IMR-90 (cell line): ENCODE measurements at regions not wholly inside any gene's neighbourhood (a gene's known extent, or its start where the extent isn't known, plus 50 kb on each side); places are given as distances from the start of the nearest gene placed in this dataset.

Experiments used
- BHLHE40 ChIP-seq: fragments of 150-350 bp; IDR thresholded peaks from 2 replicates; pipeline ENCODE4 v1.6.1; 2016; ENCODE audit warnings: mild to moderate bottlenecking, low read depth, low read length
- CTCF ChIP-seq: conservative IDR thresholded peaks from 2 replicates; pipeline ENCODE4 v1.5.1; 2012; ENCODE audit warnings: mild to moderate bottlenecking, low read depth, low read length, improper control_type of control experiment
- FOS ChIP-seq: fragments of 150-350 bp; IDR thresholded peaks from 2 replicates; pipeline ENCODE4 v1.6.1; 2016; ENCODE audit warnings: low read depth, low read length
- NFE2L2 ChIP-seq: fragments of 150-350 bp; IDR thresholded peaks from 2 replicates; pipeline ENCODE4 v1.6.1; 2016; ENCODE audit warnings: low read depth, mild to moderate bottlenecking, low read length
- POLR2A ChIP-seq: IDR thresholded peaks from 2 replicates; pipeline ENCODE4 v1.6.1; 2012; ENCODE audit warnings: mild to moderate bottlenecking, low read depth, low read length
- RCOR1 ChIP-seq: IDR thresholded peaks from 2 replicates; pipeline ENCODE4 v1.6.1; 2012; ENCODE audit warnings: mild to moderate bottlenecking, low read length, improper control_type of control experiment; ENCODE audit not compliant: insufficient replicate concordance

GRCh38 chr5:74369173-74369572 is 271.4 kb downstream of the ENC1 start:
- TF ChIP-seq RCOR1, result no peak
- no peak for TF ChIP-seq POLR2A
- no peak for TF ChIP-seq BHLHE40
- TF ChIP-seq NFE2L2, result no peak
- no peak for TF ChIP-seq CTCF
- no peak for TF ChIP-seq FOS
